Hepatocyte (in vitro differentiated cells): ENCODE measurements at regions not wholly inside any gene's neighbourhood (a gene's known extent, or its start where the extent isn't known, plus 50 kb on each side); places are given as distances from the start of the nearest gene placed in this dataset.

ENCODE experiments used
- DNase-seq: peaks from one replicate; pipeline ENCODE4 v3.0.0-alpha.2; 2016; ENCODE audit warnings: low spot score
- H2AFZ ChIP-seq: fragments of 200-600 bp; sonication (generic); 2 replicates; pipeline ENCODE4 v1.6.0; 2016; ENCODE audit warnings: antibody characterized with exemption, mild to moderate bottlenecking
- H3K27ac ChIP-seq: fragments of 200-600 bp; sonication (generic); 2 replicates; pipeline ENCODE4 v1.5.1; 2016; ENCODE audit warnings: mild to moderate bottlenecking
- H3K27me3 ChIP-seq: fragments of 200-600 bp; sonication (generic); 2 replicates; pipeline ENCODE4 v1.6.1; 2016
- H3K36me3 ChIP-seq: fragments of 200-600 bp; sonication (generic); replicated peaks from 2 replicates; pipeline ENCODE4 v1.5.1; 2016; ENCODE audit warnings: low read depth; ENCODE audit not compliant: insufficient read depth
- H3K4me1 ChIP-seq: fragments of 200-600 bp; sonication (generic); 2 replicates; pipeline ENCODE4 v1.5.1; 2016; ENCODE audit warnings: mild to moderate bottlenecking, moderate library complexity; ENCODE audit not compliant: insufficient read depth
- H3K4me2 ChIP-seq: fragments of 200-600 bp; sonication (generic); 2 replicates; pipeline ENCODE4 v1.6.0; 2016
- H3K4me3 ChIP-seq: fragments of 200-600 bp; sonication (generic); 2 replicates; pipeline ENCODE4 v1.5.1; 2016; ENCODE audit warnings: mild to moderate bottlenecking
- H3K79me2 ChIP-seq: fragments of 200-600 bp; sonication (generic); 2 replicates; pipeline ENCODE4 v1.6.0; 2017; ENCODE audit warnings: mild to moderate bottlenecking
- H3K9me2 ChIP-seq: fragments of 200-600 bp; sonication (generic); replicated peaks from 2 replicates; pipeline ENCODE4 v1.6.0; 2017; ENCODE audit warnings: mild to moderate bottlenecking; ENCODE audit not compliant: insufficient read depth
- H3K9me3 ChIP-seq: fragments of 200-600 bp; sonication (generic); 2 replicates; pipeline ENCODE4 v1.5.1; 2016; ENCODE audit warnings: low read depth, mild to moderate bottlenecking
- H4K20me1 ChIP-seq: fragments of 200-600 bp; sonication (generic); 2 replicates; pipeline ENCODE4 v1.6.0; 2016; ENCODE audit warnings: mild to moderate bottlenecking; ENCODE audit not compliant: insufficient read depth, poor library complexity, severe bottlenecking
- EZH2 ChIP-seq: fragments of 200-600 bp; sonication (generic); IDR thresholded peaks from 2 replicates; pipeline ENCODE4 v1.6.1; 2016; ENCODE audit warnings: antibody characterized with exemption, mild to moderate bottlenecking, borderline replicate concordance
- EZH2phosphoT487 ChIP-seq: fragments of 200-600 bp; sonication (generic); IDR thresholded peaks from one replicate; pipeline ENCODE4 v1.6.1; 2018; ENCODE audit warnings: antibody characterized with exemption, mild to moderate bottlenecking, low read depth, moderate library complexity; ENCODE audit not compliant: unreplicated experiment, severe bottlenecking
- WGBS: methylation state at CpG from one replicate; pipeline ENCODE4 v1.1.6; 2016; ENCODE audit warnings: low lambda C conversion rate; ENCODE audit errors: missing lambda C conversion rate; 5-methylcytosine and 5-hydroxymethylcytosine counted together
- TF ChIP-seq, protein P1 (sequence below): fragments of 200-600 bp; sonication (generic); IDR thresholded peaks from 2 replicates; pipeline ENCODE4 v1.5.1; 2016; ENCODE audit warnings: antibody characterized with exemption, mild to moderate bottlenecking; ENCODE audit not compliant: poor library complexity

DNA sequence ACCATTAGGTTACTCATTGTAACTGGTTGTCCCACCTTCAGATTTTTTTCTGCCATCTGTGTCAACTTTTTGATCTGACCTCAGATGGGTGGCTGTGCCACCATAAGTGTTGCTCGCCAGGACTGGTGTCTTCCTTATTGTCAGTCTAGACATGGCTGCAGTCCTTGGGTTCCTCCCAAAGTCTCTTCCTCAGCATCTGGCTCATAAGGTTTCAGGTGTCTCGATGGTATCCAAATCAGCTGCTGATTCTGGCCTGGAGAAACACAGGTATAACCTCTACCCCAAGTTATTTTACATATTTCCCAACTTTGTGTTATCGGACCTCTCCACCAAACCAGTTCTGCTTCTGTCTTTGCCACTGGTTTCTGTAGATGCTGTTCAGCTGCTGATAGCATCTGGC, 158.5 kb downstream of the ZNF518B start:
- Histone ChIP-seq H3K4me3 (no peak overlapping the region), H3K27me3 (no peaks in the 10 kb centered on the region), H3K36me3 (no peaks in the 10 kb centered on the region), H3K4me2 (no peak overlapping the region), H3K9me2 (no peaks in the 10 kb centered on the region), H3K4me1 (peaks cover 13% of the 10 kb centered on the region), H4K20me1 (no peaks in the 10 kb centered on the region), H2AFZ (no peak overlapping the region), H3K9me3 (no peaks in the 10 kb centered on the region), H3K27ac (no peak overlapping the region), H3K79me2 (no peaks in the 10 kb centered on the region)
- no peak for DNase-seq
- WGBS = 92% methylated on average over 3 of the region's 3 CpGs
- TF ChIP-seq EZH2 (no peak), EZH2phosphoT487 (no peak)
- TF ChIP-seq, protein P1, sequence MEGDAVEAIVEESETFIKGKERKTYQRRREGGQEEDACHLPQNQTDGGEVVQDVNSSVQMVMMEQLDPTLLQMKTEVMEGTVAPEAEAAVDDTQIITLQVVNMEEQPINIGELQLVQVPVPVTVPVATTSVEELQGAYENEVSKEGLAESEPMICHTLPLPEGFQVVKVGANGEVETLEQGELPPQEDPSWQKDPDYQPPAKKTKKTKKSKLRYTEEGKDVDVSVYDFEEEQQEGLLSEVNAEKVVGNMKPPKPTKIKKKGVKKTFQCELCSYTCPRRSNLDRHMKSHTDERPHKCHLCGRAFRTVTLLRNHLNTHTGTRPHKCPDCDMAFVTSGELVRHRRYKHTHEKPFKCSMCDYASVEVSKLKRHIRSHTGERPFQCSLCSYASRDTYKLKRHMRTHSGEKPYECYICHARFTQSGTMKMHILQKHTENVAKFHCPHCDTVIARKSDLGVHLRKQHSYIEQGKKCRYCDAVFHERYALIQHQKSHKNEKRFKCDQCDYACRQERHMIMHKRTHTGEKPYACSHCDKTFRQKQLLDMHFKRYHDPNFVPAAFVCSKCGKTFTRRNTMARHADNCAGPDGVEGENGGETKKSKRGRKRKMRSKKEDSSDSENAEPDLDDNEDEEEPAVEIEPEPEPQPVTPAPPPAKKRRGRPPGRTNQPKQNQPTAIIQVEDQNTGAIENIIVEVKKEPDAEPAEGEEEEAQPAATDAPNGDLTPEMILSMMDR = no peak

DNA sequence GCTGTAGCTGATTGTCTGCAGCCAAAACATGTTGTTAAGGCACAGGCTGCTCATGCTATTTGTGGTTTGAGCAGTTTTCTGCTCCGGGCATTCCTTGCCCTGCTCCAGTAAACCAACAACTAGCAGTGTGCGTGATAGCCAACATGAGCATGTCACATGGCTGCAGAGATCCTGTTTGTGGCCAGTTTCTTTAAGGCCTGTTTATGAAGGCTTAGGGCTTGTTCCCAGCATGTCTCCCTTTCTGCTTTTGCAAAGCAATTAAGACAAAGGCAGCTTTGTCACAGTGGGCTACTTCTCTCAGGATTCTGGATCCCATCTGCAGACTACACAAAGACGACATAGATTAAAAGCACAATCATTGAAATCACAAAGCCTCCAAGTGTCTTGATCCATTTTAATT, 160.5 kb downstream of the ZNF518B start:
- no peaks in the 10 kb centered on the region for H3K36me3 ChIP-seq
- no peaks in the 10 kb centered on the region for H3K79me2 ChIP-seq
- peak; percentile 21 for DNase-seq
- no peaks in the 10 kb centered on the region for H4K20me1 ChIP-seq
- H3K9me2 ChIP-seq = no peaks in the 10 kb centered on the region
- H3K4me3 ChIP-seq = no peak overlapping the region
- H3K27me3 ChIP-seq = no peaks in the 10 kb centered on the region
- H3K27ac ChIP-seq = peak overlapping the region; percentile 55
- peaks cover 13% of the 10 kb centered on the region for H3K4me1 ChIP-seq
- H3K4me2 ChIP-seq = no peak overlapping the region
- no peak for TF ChIP-seq EZH2
- TF ChIP-seq EZH2phosphoT487 = no peak
- TF ChIP-seq, protein P1 = no peak
- no peak overlapping the region for H2AFZ ChIP-seq
- 37% methylated on average over 3 of the region's 3 CpGs for WGBS
- no peaks in the 10 kb centered on the region for H3K9me3 ChIP-seq

DNA sequence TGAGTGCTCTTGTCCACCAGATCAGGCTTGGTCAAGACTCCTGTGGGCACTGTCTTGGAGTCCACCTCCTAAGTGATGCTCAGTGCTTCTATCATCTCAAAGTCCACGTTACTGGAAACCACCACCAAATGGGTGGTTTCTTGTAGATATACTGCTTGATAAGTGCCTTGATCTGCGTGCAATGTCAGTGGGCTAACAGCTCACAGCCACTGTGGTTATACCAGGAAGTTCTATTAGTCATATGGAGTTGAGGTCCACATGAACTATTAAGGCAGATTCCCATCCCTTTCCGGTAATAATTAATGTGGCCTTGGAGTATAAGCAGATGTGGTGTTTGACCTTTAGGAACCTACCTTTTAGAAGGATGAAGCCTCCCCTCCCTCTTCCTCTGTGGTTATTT, 161.9 kb downstream of the ZNF518B start:
- Histone ChIP-seq H3K4me3 (no peak overlapping the region), H3K9me2 (no peaks in the 10 kb centered on the region), H3K27me3 (no peaks in the 10 kb centered on the region), H3K79me2 (no peaks in the 10 kb centered on the region), H2AFZ (no peak overlapping the region), H3K36me3 (no peaks in the 10 kb centered on the region), H3K27ac (no peak overlapping the region), H3K9me3 (no peaks in the 10 kb centered on the region), H3K4me1 (peaks cover 13% of the 10 kb centered on the region), H3K4me2 (no peak overlapping the region), H4K20me1 (no peaks in the 10 kb centered on the region)
- DNase-seq = no peak
- TF ChIP-seq EZH2phosphoT487 (no peak), EZH2 (no peak)
- TF ChIP-seq, protein P1 = no peak
- WGBS = 90% methylated on average over 3 of the region's 3 CpGs

DNA sequence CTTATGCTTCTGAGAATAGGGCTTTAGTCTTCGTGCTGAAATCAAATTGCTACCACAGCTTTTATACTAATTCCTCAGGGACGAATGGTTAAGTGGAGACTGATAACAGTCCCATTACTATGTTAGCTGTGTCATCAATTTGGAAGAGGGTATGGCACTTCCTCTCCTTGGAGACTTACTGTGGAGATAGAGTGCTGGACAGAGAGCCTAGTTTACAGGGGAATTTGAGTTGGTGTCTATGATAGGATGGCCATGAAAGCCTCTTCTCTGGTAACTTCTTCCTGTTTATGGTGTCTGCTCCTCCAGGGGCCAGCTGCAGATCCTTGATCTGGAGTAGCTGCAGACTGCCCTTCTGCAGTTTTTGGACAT, 167.7 kb downstream of the ZNF518B start:
- no peaks in the 10 kb centered on the region for H3K4me1 ChIP-seq
- H3K4me2 ChIP-seq = no peak overlapping the region

More for the DNA sequence above, 167.7 kb downstream of the ZNF518B start:
- Histone ChIP-seq H3K27ac (no peak overlapping the region), H3K36me3 (no peaks in the 10 kb centered on the region), H3K9me2 (no peaks in the 10 kb centered on the region), H3K4me3 (no peak overlapping the region), H2AFZ (no peak overlapping the region), H3K27me3 (no peaks in the 10 kb centered on the region), H3K9me3 (no peaks in the 10 kb centered on the region), H3K79me2 (no peaks in the 10 kb centered on the region), H4K20me1 (no peaks in the 10 kb centered on the region)
- 76% methylated on average over 2 of the region's 2 CpGs for WGBS
- TF ChIP-seq, protein P1 = no peak
- TF ChIP-seq EZH2 (no peak), EZH2phosphoT487 (no peak)
- no peak for DNase-seq
